AG09319 (cell line): ENCODE measurements at regions not wholly inside any gene's neighbourhood (a gene's known extent, or its start where the extent isn't known, plus 50 kb on each side); places are given as distances from the start of the nearest gene placed in this dataset.

Experiments used
- DNase-seq: peaks from one replicate; pipeline ENCODE4 v3.0.0-alpha.2; 2010; ENCODE audit warnings: low read depth; ENCODE audit errors: extremely low read depth
- TF ChIP-seq, protein P1 (sequence below): IDR thresholded peaks from 2 replicates; pipeline ENCODE4 v1.5.1; 2011; ENCODE audit warnings: low read depth, mild to moderate bottlenecking, inconsistent platforms, low read length, moderate library complexity

- TF ChIP-seq, protein P1, sequence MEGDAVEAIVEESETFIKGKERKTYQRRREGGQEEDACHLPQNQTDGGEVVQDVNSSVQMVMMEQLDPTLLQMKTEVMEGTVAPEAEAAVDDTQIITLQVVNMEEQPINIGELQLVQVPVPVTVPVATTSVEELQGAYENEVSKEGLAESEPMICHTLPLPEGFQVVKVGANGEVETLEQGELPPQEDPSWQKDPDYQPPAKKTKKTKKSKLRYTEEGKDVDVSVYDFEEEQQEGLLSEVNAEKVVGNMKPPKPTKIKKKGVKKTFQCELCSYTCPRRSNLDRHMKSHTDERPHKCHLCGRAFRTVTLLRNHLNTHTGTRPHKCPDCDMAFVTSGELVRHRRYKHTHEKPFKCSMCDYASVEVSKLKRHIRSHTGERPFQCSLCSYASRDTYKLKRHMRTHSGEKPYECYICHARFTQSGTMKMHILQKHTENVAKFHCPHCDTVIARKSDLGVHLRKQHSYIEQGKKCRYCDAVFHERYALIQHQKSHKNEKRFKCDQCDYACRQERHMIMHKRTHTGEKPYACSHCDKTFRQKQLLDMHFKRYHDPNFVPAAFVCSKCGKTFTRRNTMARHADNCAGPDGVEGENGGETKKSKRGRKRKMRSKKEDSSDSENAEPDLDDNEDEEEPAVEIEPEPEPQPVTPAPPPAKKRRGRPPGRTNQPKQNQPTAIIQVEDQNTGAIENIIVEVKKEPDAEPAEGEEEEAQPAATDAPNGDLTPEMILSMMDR, result no peak
- DNase-seq, result no peak
Measured at GRCh38 chrX:85499400-85499799, 119.9 kb upstream of the POF1B start.

GRCh38 chrX:85493821-85494220, 114.4 kb upstream of the POF1B start:
- no peak for DNase-seq
- TF ChIP-seq, protein P1, result no peak

GRCh38 chrX:85454295-85454694, 74.8 kb upstream of the POF1B start:
- TF ChIP-seq, protein P1, result no peak
- DNase-seq, result no peak

GRCh38 chrX:85444613-85445012, 65.1 kb upstream of the POF1B start:
- DNase-seq, result no peak
- TF ChIP-seq, protein P1, result no peak
